HFF-Myc (cell line): ENCODE measurements at regions not wholly inside any gene's neighbourhood (a gene's known extent, or its start where the extent isn't known, plus 50 kb on each side); places are given as distances from the start of the nearest gene placed in this dataset.

Source experiments
- DNase-seq: peaks from one replicate; pipeline ENCODE4 v3.0.0-alpha.2; 2011; ENCODE audit warnings: low read depth; ENCODE audit errors: extremely low read depth
- H3K4me3 ChIP-seq: replicated peaks from 2 replicates; pipeline ENCODE4 v1.5.1; 2011; ENCODE audit warnings: low read depth, mild to moderate bottlenecking, control low read depth, low read length
- TF ChIP-seq, protein P1 (sequence below): IDR thresholded peaks from 2 replicates; pipeline ENCODE4 v1.5.1; 2012; ENCODE audit warnings: mild to moderate bottlenecking, low read depth, low read length, control low read depth; ENCODE audit errors: missing control alignments

DNA sequence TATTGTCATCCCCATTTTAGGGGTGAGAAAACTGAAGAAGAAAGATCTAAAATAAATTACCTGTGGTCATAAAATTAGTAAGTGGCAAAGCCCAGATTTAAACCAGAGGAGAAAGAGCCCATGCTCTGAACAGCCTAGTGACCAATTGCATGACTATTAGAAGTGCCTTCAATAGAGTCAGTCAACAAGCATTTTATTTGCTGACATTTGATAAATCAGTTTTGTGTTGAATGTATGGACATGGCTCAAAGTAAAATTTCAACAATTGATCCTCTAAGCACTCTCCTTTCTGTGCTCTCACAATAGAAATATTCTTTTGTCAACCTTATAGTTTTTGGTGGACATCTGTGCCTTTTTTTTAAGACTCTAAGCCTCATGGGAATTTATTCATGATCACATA is 572.9 kb upstream of the SOX9 start:
- TF ChIP-seq, protein P1, sequence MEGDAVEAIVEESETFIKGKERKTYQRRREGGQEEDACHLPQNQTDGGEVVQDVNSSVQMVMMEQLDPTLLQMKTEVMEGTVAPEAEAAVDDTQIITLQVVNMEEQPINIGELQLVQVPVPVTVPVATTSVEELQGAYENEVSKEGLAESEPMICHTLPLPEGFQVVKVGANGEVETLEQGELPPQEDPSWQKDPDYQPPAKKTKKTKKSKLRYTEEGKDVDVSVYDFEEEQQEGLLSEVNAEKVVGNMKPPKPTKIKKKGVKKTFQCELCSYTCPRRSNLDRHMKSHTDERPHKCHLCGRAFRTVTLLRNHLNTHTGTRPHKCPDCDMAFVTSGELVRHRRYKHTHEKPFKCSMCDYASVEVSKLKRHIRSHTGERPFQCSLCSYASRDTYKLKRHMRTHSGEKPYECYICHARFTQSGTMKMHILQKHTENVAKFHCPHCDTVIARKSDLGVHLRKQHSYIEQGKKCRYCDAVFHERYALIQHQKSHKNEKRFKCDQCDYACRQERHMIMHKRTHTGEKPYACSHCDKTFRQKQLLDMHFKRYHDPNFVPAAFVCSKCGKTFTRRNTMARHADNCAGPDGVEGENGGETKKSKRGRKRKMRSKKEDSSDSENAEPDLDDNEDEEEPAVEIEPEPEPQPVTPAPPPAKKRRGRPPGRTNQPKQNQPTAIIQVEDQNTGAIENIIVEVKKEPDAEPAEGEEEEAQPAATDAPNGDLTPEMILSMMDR: no peak
- DNase-seq: no peak
- H3K4me3 ChIP-seq: no peak overlapping the region

DNA sequence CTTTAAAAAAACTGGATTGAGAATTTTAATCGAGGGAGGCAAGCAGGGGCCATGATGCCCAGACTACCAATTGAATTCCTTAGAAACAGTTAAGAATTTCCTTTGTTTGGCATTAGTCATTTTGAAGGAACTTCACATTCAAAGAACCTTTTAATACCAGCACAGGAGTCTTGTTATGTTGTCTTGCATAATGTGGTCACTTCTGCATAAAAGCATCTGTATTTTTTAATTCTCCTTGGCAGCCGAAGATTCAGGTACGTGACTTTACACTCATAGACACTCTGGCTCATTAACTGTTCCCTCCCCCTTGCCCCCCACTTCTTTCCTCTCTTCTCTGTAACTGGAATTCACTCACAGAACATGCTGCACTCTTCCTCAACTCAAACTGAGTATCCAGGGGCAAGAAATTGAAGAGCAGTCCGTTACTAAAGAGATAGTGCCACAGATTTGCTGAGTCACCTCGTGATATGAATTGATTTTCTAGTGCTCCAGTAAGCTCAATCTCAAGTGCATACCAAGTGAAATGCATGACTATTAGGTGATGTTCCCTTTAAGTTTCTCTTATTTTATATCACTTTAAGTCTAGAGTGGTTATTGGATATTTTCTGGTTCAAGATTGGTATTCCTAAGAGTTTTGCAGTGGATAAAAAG is 572.2 kb upstream of the SOX9 start:
- no peak overlapping the region for H3K4me3 ChIP-seq
- no peak for DNase-seq
- TF ChIP-seq, protein P1: no peak

DNA sequence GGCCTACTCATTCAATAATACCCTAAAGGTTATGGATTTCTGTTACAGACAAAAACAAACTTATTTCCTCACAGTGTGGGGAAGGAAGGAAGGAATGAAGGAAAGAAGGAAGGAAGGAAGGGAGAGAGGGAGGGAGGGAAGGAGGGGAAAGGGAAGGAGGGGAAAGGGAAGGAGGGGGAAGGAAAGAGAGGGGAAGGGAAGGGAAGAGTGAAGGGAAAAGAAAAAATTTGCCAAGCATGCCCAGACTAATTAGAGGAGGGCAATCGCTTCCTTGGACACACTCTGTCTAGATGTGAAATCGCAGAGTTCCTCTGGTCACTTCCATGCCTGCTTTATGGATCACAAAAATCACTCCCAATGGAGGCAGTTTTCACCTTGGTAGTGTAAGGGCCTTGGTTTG is 570.1 kb upstream of the SOX9 start:
- TF ChIP-seq, protein P1: no peak
- H3K4me3 ChIP-seq: no peak overlapping the region
- DNase-seq: no peak

DNA sequence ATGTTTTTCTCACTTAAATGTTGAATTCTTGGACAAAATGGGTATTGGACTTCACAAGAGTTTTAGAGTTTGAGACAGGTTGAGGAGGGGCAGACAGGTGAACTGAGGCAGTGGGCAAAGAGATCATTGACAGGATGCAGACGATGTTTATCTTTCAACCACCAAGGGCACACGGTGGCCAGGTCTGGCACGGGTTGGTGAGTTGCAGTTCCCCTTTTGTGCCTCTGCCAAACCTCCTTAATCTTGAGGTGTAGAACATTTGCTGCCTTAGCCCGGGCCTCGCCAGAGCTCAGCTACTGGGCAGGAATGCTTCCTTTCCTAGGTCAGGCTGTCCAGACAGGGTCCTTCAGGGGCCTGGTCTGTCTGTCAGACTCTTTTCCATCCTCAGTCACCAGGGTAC is 567.4 kb upstream of the SOX9 start:
- no peak overlapping the region for H3K4me3 ChIP-seq
- TF ChIP-seq, protein P1: no peak
- DNase-seq: no peak

DNA sequence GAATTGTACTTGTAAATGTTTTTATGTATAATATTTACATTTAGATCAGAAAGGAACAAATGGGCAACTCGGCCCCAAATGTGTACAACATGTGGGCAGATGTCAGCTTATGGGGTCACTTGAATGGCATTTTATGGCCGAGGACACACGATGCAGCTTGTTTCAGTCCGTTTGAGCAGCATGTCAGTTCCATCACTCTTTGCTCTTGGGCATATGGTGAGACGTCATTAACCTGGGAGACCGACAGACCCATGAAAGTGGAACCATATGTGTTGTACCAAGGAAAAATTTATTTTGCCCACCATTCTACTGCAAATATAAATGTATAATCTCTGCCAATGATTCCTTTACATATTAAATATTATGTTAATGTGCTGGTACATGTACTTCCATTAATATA is 561.9 kb upstream of the SOX9 start:
- TF ChIP-seq, protein P1: no peak
- H3K4me3 ChIP-seq: no peak overlapping the region
- no peak for DNase-seq

DNA sequence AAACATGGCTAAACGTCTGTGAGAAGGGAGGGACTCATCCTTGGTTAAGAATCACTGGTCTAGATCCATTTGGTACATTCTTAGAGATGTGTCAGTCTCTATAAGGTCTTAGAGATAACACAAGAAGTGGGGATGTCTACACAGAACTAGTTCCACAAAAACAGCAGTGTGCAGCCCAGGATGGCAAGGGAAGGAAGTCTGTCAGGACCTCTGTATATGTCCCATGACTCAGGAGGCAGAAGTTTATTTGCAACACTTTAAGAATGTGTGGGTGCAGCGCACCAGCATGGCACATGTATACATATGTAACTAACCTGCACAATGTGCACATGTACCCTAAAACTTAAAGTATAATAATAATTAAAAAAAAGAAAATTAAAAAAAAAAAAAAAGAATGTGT is 548.5 kb upstream of the SOX9 start:
- no peak for DNase-seq
- no peak overlapping the region for H3K4me3 ChIP-seq
- TF ChIP-seq, protein P1: no peak

DNA sequence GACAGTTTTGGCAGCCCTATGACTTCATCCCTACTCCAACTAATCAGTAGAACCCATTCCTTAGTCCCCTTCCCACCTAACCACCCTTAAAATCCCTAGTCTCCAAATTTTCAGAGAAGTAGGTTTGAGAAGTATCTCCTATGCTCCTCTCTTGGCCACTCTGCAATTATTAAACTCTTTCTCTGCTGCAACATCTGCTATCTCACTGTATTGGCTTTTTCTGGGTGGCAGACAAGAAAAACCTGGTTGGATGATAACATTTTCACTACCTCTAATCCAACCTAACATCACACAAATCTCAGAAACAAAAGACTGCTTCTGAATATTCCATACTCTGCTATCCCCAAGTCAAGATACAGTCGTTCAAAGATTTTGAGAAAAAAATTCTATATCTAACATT is 542.4 kb upstream of the SOX9 start:
- no peak overlapping the region for H3K4me3 ChIP-seq
- DNase-seq: no peak
- TF ChIP-seq, protein P1: no peak
